ENCODE measurements at regions not wholly inside any gene's neighbourhood (a gene's known extent, or its start where the extent isn't known, plus 50 kb on each side); places are given as distances from the start of the nearest gene placed in this dataset.

- DNase-seq (ENCODE audit: low spot score): no peak
These were observed 607.5 kb downstream of the PLCL1 start for GRCh38 chr2:198411936-198412335.

- no peak for DNase-seq (ENCODE audit: low spot score)
These were observed 603.8 kb downstream of the PLCL1 start for GRCh38 chr2:198408171-198408570.

GRCh38 chr2:198405311-198405710, 600.9 kb downstream of the PLCL1 start:
- DNase-seq (ENCODE audit: low spot score): no peak

- DNase-seq (ENCODE audit: low spot score): no peak
These were observed 597.3 kb downstream of the PLCL1 start for GRCh38 chr2:198401644-198402043.

GRCh38 chr2:198400999-198401398, 596.6 kb downstream of the PLCL1 start:
- DNase-seq (ENCODE audit: low spot score): no peak

GRCh38 chr2:198394208-198394607, 589.8 kb downstream of the PLCL1 start:
- no peak for DNase-seq (ENCODE audit: low spot score)

- no peak for DNase-seq (ENCODE audit: low spot score)
These were observed 586.3 kb downstream of the PLCL1 start for GRCh38 chr2:198390670-198391069.

GRCh38 chr2:198387677-198388076, 583.3 kb downstream of the PLCL1 start:
- DNase-seq (ENCODE audit: low spot score): no peak

GRCh38 chr2:198385856-198386255, 581.5 kb downstream of the PLCL1 start:
- DNase-seq (ENCODE audit: low spot score): no peak

GRCh38 chr2:198385326-198385725, 580.9 kb downstream of the PLCL1 start:
- no peak for DNase-seq (ENCODE audit: low spot score)

GRCh38 chr2:198383392-198383791, 579.0 kb downstream of the PLCL1 start:
- DNase-seq (ENCODE audit: low spot score): no peak

- DNase-seq (ENCODE audit: low spot score): no peak
These were observed 578.4 kb downstream of the PLCL1 start for GRCh38 chr2:198382811-198383210.

- DNase-seq (ENCODE audit: low spot score): no peak
These were observed 572.3 kb downstream of the PLCL1 start for GRCh38 chr2:198376677-198377076.

- DNase-seq (ENCODE audit: low spot score): no peak
These were observed 570.7 kb downstream of the PLCL1 start for GRCh38 chr2:198375083-198375410.

GRCh38 chr2:198374375-198375082, 570.1 kb downstream of the PLCL1 start:
- peak; percentile 8 for DNase-seq (ENCODE audit: low spot score)

- no peak for DNase-seq (ENCODE audit: low spot score)
These were observed 567.6 kb downstream of the PLCL1 start for GRCh38 chr2:198371921-198372543.

- DNase-seq (ENCODE audit: low spot score): no peak
These were observed 566.9 kb downstream of the PLCL1 start for GRCh38 chr2:198371329-198371728.

GRCh38 chr2:198368089-198368488, 563.7 kb downstream of the PLCL1 start:
- no peak for DNase-seq (ENCODE audit: low spot score)

- no peak for DNase-seq (ENCODE audit: low spot score)
These were observed 558.3 kb downstream of the PLCL1 start for GRCh38 chr2:198362740-198363139.

- DNase-seq (ENCODE audit: low spot score): no peak
These were observed 554.9 kb downstream of the PLCL1 start for GRCh38 chr2:198359308-198359707.

GRCh38 chr2:198356157-198356556, 551.8 kb downstream of the PLCL1 start:
- DNase-seq (ENCODE audit: low spot score): no peak

GRCh38 chr2:198351647-198352046, 547.3 kb downstream of the PLCL1 start:
- no peak for DNase-seq (ENCODE audit: low spot score)

GRCh38 chr2:198347946-198348345, 543.6 kb downstream of the PLCL1 start:
- no peak for DNase-seq (ENCODE audit: low spot score)

GRCh38 chr2:198347349-198347748, 543.0 kb downstream of the PLCL1 start:
- DNase-seq (ENCODE audit: low spot score): no peak

Data from hematopoietic multipotent progenitor cell treated with erythropoietin and hydrocortisone succinate and interleukin-3 and kit ligand, for 15 days (in vitro differentiated cells).